ENCODE measurements at regions not wholly inside any gene's neighbourhood (a gene's known extent, or its start where the extent isn't known, plus 50 kb on each side); places are given as distances from the start of the nearest gene placed in this dataset.

GRCh38 chr11:131242476-131243000 is 127.9 kb upstream of the NTM start:
- Histone ChIP-seq H2AFZ (ENCODE audit: low read depth) (no peak overlapping the region), H3K27ac (no peak overlapping the region), H3K79me2 (ENCODE audit: insufficient read depth, low read depth) (no peaks in the 10 kb centered on the region), H4K20me1 (ENCODE audit: insufficient read depth) (no peaks in the 10 kb centered on the region), H3K4me1 (ENCODE audit: low read depth, poor library complexity, severe bottlenecking) (no peaks in the 10 kb centered on the region), H3K27me3 (ENCODE audit: insufficient read depth, low read depth) (no peaks in the 10 kb centered on the region), H3K4me2 (no peak overlapping the region), H3K36me3 (ENCODE audit: insufficient read depth) (no peaks in the 10 kb centered on the region), H3K9ac (no peak overlapping the region), H3K4me3 (IDR thresholded peaks at IDR 0.05; ENCODE audit: insufficient read depth, low read depth, low read length) (no peak overlapping the region)
- TF ChIP-seq CTCF (conservative IDR thresholded peaks at IDR 0.05; ENCODE audit: low read depth, low read length), result no peak

GRCh38 chr11:131246156-131246555 is 124.3 kb upstream of the NTM start:
- Histone ChIP-seq H3K4me1 (ENCODE audit: low read depth, poor library complexity, severe bottlenecking) (no peaks in the 10 kb centered on the region), H3K36me3 (ENCODE audit: insufficient read depth) (no peaks in the 10 kb centered on the region), H3K79me2 (ENCODE audit: insufficient read depth, low read depth) (no peaks in the 10 kb centered on the region), H3K4me3 (IDR thresholded peaks at IDR 0.05; ENCODE audit: insufficient read depth, low read depth, low read length) (no peak overlapping the region), H3K27ac (no peak overlapping the region), H3K9ac (no peak overlapping the region), H4K20me1 (ENCODE audit: insufficient read depth) (no peaks in the 10 kb centered on the region), H3K4me2 (no peak overlapping the region), H3K27me3 (ENCODE audit: insufficient read depth, low read depth) (no peaks in the 10 kb centered on the region), H2AFZ (ENCODE audit: low read depth) (no peak overlapping the region)
- TF ChIP-seq CTCF (conservative IDR thresholded peaks at IDR 0.05; ENCODE audit: low read depth, low read length), result no peak

- no peak overlapping the region for H3K4me2 ChIP-seq
- no peak overlapping the region for H3K4me3 ChIP-seq (IDR thresholded peaks at IDR 0.05; ENCODE audit: insufficient read depth, low read depth, low read length)
- no peak for TF ChIP-seq CTCF (conservative IDR thresholded peaks at IDR 0.05; ENCODE audit: low read depth, low read length)
These were observed 123.8 kb upstream of the NTM start for GRCh38 chr11:131246663-131247062.

GRCh38 chr11:131248588-131248987 is 121.8 kb upstream of the NTM start:
- Histone ChIP-seq H3K4me2 (no peak overlapping the region), H3K27me3 (ENCODE audit: insufficient read depth, low read depth) (no peaks in the 10 kb centered on the region), H3K4me3 (IDR thresholded peaks at IDR 0.05; ENCODE audit: insufficient read depth, low read depth, low read length) (no peak overlapping the region), H3K79me2 (ENCODE audit: insufficient read depth, low read depth) (no peaks in the 10 kb centered on the region), H3K4me1 (ENCODE audit: low read depth, poor library complexity, severe bottlenecking) (no peaks in the 10 kb centered on the region), H4K20me1 (ENCODE audit: insufficient read depth) (no peaks in the 10 kb centered on the region), H3K36me3 (ENCODE audit: insufficient read depth) (no peaks in the 10 kb centered on the region), H3K9ac (no peak overlapping the region), H2AFZ (ENCODE audit: low read depth) (no peak overlapping the region), H3K27ac (no peak overlapping the region)
- no peak for TF ChIP-seq CTCF (conservative IDR thresholded peaks at IDR 0.05; ENCODE audit: low read depth, low read length)

More at GRCh38 chr11:131246663-131247062, 123.8 kb upstream of the NTM start:
- Histone ChIP-seq H4K20me1 (ENCODE audit: insufficient read depth) (no peaks in the 10 kb centered on the region), H3K27ac (no peak overlapping the region), H3K4me1 (ENCODE audit: low read depth, poor library complexity, severe bottlenecking) (no peaks in the 10 kb centered on the region), H3K27me3 (ENCODE audit: insufficient read depth, low read depth) (no peaks in the 10 kb centered on the region), H3K9ac (no peak overlapping the region), H3K36me3 (ENCODE audit: insufficient read depth) (no peaks in the 10 kb centered on the region), H2AFZ (ENCODE audit: low read depth) (no peak overlapping the region), H3K79me2 (ENCODE audit: insufficient read depth, low read depth) (no peaks in the 10 kb centered on the region)
